ENCODE measurements at regions not wholly inside any gene's neighbourhood (a gene's known extent, or its start where the extent isn't known, plus 50 kb on each side); places are given as distances from the start of the nearest gene placed in this dataset.
A peak's percentile ranks its signal among the peaks of the same experiment; 100 is the strongest.
"Not testable (repeated sequence)": the region's sequence is repeated elsewhere in the genome, so short reads cannot be mapped to it uniquely, and the experiment has no call there.

DNA sequence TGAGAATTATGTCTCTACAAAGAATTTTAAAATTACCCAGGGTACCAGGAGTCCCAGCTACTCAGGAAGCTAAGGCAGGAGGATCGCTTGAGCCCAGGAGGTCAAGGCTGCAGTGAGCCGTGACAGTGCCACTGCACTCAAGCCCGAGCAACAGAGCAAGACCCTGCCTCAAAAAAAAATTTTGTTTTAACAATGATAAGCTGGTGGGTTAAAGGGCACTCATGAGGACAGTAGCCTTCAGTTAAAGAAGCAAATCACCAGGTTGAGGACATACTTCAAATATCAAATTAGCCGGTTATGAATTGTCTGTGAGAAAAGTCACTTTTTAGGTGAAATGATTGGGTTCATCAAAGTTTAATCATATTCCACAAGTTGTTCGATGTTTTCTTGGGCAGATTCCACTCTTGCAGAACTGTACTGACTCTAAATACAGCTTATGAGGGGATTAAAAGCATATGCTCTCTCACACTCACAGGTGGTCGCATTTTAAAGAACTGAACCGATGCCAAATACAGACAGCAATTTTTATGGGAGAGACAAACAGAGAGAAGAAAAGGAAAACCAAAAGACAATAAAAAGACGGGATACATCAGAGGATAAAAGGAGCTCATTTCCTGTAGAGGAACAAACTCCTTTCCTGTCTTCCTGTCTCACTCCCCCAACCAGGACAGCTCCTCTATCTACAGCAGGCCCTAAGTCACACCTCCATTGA lies 582.8 kb upstream of the NRP1 start:
- no peak for DNase-seq
- no peak overlapping the region for H3K4me3 ChIP-seq
- intact Hi-C loops (cut with DNase I; ENCODE audit: low total_unique reads) = no loop called here
- H3K27ac ChIP-seq = no peak overlapping the region
- H3K9me3 ChIP-seq = no peaks in the 10 kb centered on the region
- H3K36me3 ChIP-seq = no peaks in the 10 kb centered on the region
- no peaks in the 10 kb centered on the region for H3K4me1 ChIP-seq
- no peak for TF ChIP-seq CTCF (IDR thresholded peaks at IDR 0.05)
- H3K27me3 ChIP-seq = no peaks in the 10 kb centered on the region

DNA sequence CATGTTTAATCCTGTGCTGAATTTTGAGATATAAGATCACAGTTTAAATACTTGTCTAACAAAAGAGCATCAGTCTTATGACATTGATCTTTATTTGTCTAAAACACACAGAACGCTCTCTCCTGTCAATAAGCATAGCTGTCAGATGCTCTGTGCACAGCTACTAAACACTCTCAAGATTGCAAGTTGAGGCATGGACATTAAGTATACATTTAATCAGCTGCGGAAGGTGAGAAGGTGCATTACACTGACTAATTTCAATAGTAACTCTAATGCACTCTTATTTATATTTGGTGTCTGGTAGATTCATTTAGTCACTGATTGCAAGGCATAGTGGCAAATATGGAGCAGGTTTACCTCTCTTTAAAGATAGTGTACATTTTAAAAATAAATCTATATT lies 580.3 kb upstream of the NRP1 start:
- no peak overlapping the region for H3K27ac ChIP-seq
- no peaks in the 10 kb centered on the region for H3K4me1 ChIP-seq
- H3K4me3 ChIP-seq = no peak overlapping the region
- no peak for TF ChIP-seq CTCF (IDR thresholded peaks at IDR 0.05)
- H3K27me3 ChIP-seq = no peaks in the 10 kb centered on the region
- no peak for DNase-seq
- intact Hi-C loops (cut with DNase I; ENCODE audit: low total_unique reads) = no loop called here
- H3K9me3 ChIP-seq = no peaks in the 10 kb centered on the region
- H3K36me3 ChIP-seq = no peaks in the 10 kb centered on the region

- Histone ChIP-seq H3K27me3 (no peaks in the 10 kb centered on the region), H3K27ac (no peak overlapping the region), H3K36me3 (no peaks in the 10 kb centered on the region), H3K4me1 (no peaks in the 10 kb centered on the region), H3K4me3 (no peak overlapping the region), H3K9me3 (no peaks in the 10 kb centered on the region)
- DNase-seq = no peak
- intact Hi-C loops (cut with DNase I; ENCODE audit: low total_unique reads) = no loop called here
- no peak for TF ChIP-seq CTCF (IDR thresholded peaks at IDR 0.05)
Measured at GRCh38 chr10:33913194-33913593, 578.7 kb upstream of the NRP1 start.

DNA sequence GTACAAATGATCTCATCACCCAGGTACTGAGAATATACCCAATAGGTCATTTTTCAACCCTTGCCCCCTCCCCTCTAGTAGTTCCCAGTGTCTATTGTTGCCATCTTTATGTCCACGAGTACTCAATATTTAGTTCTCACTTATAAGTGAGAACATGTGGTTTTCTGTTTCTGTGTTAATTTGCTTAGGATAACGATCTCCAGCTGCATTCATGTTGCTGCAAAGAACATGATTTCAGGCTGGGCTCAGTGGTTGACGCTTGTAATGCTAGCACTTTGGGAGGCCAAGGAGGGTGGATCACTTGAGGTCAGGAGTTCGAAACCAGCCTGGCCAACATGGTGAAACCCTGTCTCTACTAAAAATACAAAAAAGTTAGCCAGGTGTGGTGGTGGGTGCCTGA lies 575.0 kb upstream of the NRP1 start:
- DNase-seq; H3K27ac ChIP-seq; H3K4me1 ChIP-seq; H3K9me3 ChIP-seq; intact Hi-C loops (cut with DNase I; ENCODE audit: low total_unique reads); H3K27me3 ChIP-seq; H3K4me3 ChIP-seq; H3K36me3 ChIP-seq: not testable (repeated sequence)

DNA sequence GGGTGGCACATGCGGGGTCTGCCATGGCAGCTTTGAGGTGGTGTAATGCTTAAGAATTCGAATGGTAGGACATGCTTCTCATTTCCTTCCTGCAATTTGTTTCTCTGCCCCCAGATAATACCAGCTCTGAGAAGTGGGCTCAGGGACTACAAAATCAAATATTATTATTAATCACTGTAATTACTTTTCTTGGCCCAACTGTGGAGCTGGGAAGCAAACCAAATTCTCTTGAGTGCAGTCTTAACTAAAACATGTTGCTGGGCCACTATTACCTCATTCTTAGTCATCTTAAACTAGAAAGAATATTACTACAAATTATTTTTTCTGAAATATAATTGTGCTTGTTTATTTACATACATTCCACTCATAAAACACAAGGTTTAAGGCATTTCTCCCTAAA lies 566.7 kb upstream of the NRP1 start:
- Histone ChIP-seq H3K36me3 (no peaks in the 10 kb centered on the region), H3K4me3 (no peak overlapping the region), H3K9me3 (no peaks in the 10 kb centered on the region), H3K4me1 (peaks cover 0 to 27% (median 18%) of the 10 kb centered on the region in 4 donors), H3K27ac (peak overlapping the region; percentile 25 to 33), H3K27me3 (no peaks in the 10 kb centered on the region)
- TF ChIP-seq CTCF (IDR thresholded peaks at IDR 0.05) = no peak
- peak in 1 of 2 donors; percentile 49 for DNase-seq
- intact Hi-C loops (cut with DNase I; ENCODE audit: low total_unique reads) = no loop called here

GRCh38 chr10:33900596-33900995 lies 566.1 kb upstream of the NRP1 start:
- Histone ChIP-seq H3K36me3 (no peaks in the 10 kb centered on the region), H3K4me3 (no peak overlapping the region), H3K27ac (peak overlapping the region; percentile 25 to 33), H3K27me3 (no peaks in the 10 kb centered on the region), H3K9me3 (no peaks in the 10 kb centered on the region), H3K4me1 (peaks cover 0 to 27% (median 18%) of the 10 kb centered on the region in 4 donors)
- intact Hi-C loops (cut with DNase I; ENCODE audit: low total_unique reads) = no loop called here
- no peak for TF ChIP-seq CTCF (IDR thresholded peaks at IDR 0.05)
- no peak for DNase-seq

Measured in tibial artery (tissue), 4 donors.